GM12878 (cell line): ENCODE measurements at regions not wholly inside any gene's neighbourhood (a gene's known extent, or its start where the extent isn't known, plus 50 kb on each side); places are given as distances from the start of the nearest gene placed in this dataset.

Experiments
- ATAC-seq: fragments of 200-7000 bp; cut with Tn5 transposase; 3 replicates; pipeline ENCODE4 v1.9.1; 2020; ENCODE audit warnings: mild to moderate bottlenecking, moderate library complexity
- BruUV-seq: library from RNA; stranded (reverse); fragments of 400-500 nt; replicated peaks from 2 replicates; lab custom pipeline; 2021; lab: Mats Ljungman, UMichigan
- CTCF ChIA-PET: fragments of 300-600 bp; sonication (Branson Sonifier 250); formaldehyde crosslinking; extraction: SDS; loops from one replicate; lab custom pipeline; 2021; ENCODE audit warnings: inconsistent platforms; lab: Yijun Ruan, JAX
- POLR2A ChIA-PET: fragments of 350-600 bp; formaldehyde crosslinking; extraction: SDS; loops from one replicate; lab custom pipeline; 2021; ENCODE audit warnings: inconsistent platforms; lab: Charles Lee
- RAD21 ChIA-PET: fragments of 300-600 bp; sonication (Branson Sonifier 250); formaldehyde crosslinking; loops from one replicate; lab custom pipeline; 2023; ENCODE audit warnings: antibody characterized with exemption; ENCODE audit not compliant: unreplicated experiment; lab: Charles Lee
- SMC1A ChIA-PET: fragments of 300-600 bp; sonication (Branson Sonifier 250); formaldehyde crosslinking; loops from one replicate; lab custom pipeline; 2023; ENCODE audit not compliant: unreplicated experiment, uncharacterized antibody; lab: Charles Lee
- DNase-seq: peaks from one replicate; pipeline ENCODE4 v3.0.0-alpha.2; 2011; ENCODE audit warnings: low read depth, low spot score
- FAIRE-seq: peaks from 3 replicates; lab custom pipeline; 2011; peaks lifted over from hg19 to GRCh38; lab: Jason Lieb, UNC
- H2AFZ ChIP-seq: 2 replicates; pipeline ENCODE4 v1.6.0; 2011; ENCODE audit warnings: low read depth, low read length, control low read depth; ENCODE audit not compliant: control insufficient read depth
- H3K27ac ChIP-seq: 2 replicates; pipeline ENCODE4 v1.5.1; 2011; ENCODE audit warnings: control low read depth; ENCODE audit not compliant: control insufficient read depth, insufficient read depth
- H3K27me3 ChIP-seq, 2 experiments: replicated peaks in 1 of 2; 2 replicates each; pipeline versions ENCODE4 v1.6.0 to v1.6.1; 2011; ENCODE audit warnings: low read length in 1 of 2; ENCODE audit not compliant: control insufficient read depth in 2 of 2, insufficient read depth in 2 of 2
- H3K36me3 ChIP-seq, 2 experiments: 2 replicates each; pipeline ENCODE4 v1.5.1; 2011; ENCODE audit warnings: low read length in 1 of 2; ENCODE audit not compliant: control insufficient read depth in 2 of 2, insufficient read depth in 2 of 2
- H3K4me1 ChIP-seq: 2 replicates; pipeline ENCODE4 v1.6.1; 2011; ENCODE audit warnings: mild to moderate bottlenecking, low read length, moderate library complexity, mixed read lengths; ENCODE audit not compliant: control insufficient read depth, insufficient read depth
- H3K4me2 ChIP-seq: 2 replicates; pipeline ENCODE4 v1.6.0; 2011; ENCODE audit warnings: control low read depth; ENCODE audit not compliant: control insufficient read depth, insufficient read depth
- H3K4me3 ChIP-seq: fragments of 200-600 bp; sonication (generic); 2 replicates; pipeline ENCODE4 v1.5.1; 2016
- H3K79me2 ChIP-seq: 2 replicates; pipeline ENCODE4 v1.6.0; 2011; ENCODE audit warnings: low read length; ENCODE audit not compliant: control insufficient read depth, insufficient read depth
- H3K9ac ChIP-seq: 2 replicates; pipeline ENCODE4 v1.8.0; 2011; ENCODE audit warnings: low read length, control low read depth, mixed read lengths; ENCODE audit not compliant: control insufficient read depth, insufficient read depth
- H3K9me3 ChIP-seq: replicated peaks from 3 replicates; pipeline ENCODE4 v1.5.1; 2011; ENCODE audit warnings: mild to moderate bottlenecking, low read length; ENCODE audit not compliant: control insufficient read depth, insufficient read depth
- H4K20me1 ChIP-seq: 2 replicates; pipeline ENCODE4 v1.6.0; 2011; ENCODE audit not compliant: control insufficient read depth, insufficient read depth
- FOXM1 ChIP-seq: IDR thresholded peaks from 2 replicates; pipeline ENCODE4 v1.6.1; 2012; ENCODE audit warnings: low read depth, mild to moderate bottlenecking, inconsistent platforms, low read length, moderate library complexity
- NFXL1 ChIP-seq: fragments of 450-650 bp; IDR thresholded peaks from 2 replicates; pipeline ENCODE4 v1.6.1; 2017; ENCODE audit warnings: antibody characterized with exemption, mild to moderate bottlenecking, borderline replicate concordance
- PAX5 ChIP-seq: IDR thresholded peaks from 2 replicates; pipeline ENCODE4 v1.6.1; 2011; ENCODE audit warnings: low read depth, low read length, borderline replicate concordance
- WGBS: methylation state at CpG from one replicate; pipeline ENCODE4 v1.1.6; 2016; ENCODE audit warnings: low lambda C conversion rate; ENCODE audit not compliant: insufficient replicate concordance, insufficient coverage; ENCODE audit errors: missing lambda C conversion rate; 5-methylcytosine and 5-hydroxymethylcytosine counted together
- in situ Hi-C: fragments of 300-500 bp; cut with MboI; formaldehyde crosslinking; loops from 9 replicates; pipeline ENCODE4 v1.14.3; 2018; ENCODE audit warnings: mixed read lengths
- intact Hi-C: fragments of 100-400 bp; cut with micrococcal nuclease; formaldehyde crosslinking; loops from one replicate; pipeline ENCODE4 v1.14.2; 2022; ENCODE audit not compliant: unreplicated experiment

GRCh38 chr13:22693691-22694090 lies 487.1 kb upstream of the SGCG start:
- Histone ChIP-seq H3K79me2 (no peaks in the 10 kb centered on the region), H3K9me3 (no peaks in the 10 kb centered on the region)
- FAIRE-seq = no peak
- SMC1A ChIA-PET = no interaction called here
- intact Hi-C loops = no loop called here
- no TSS peak for BruUV-seq
- in situ Hi-C loops = no loop called here
- POLR2A ChIA-PET = no interaction called here
- TF ChIP-seq PAX5 = no peak
- no peak for TF ChIP-seq NFXL1
- TF ChIP-seq, all 136 proteins: peak for 0
- H3K36me3 ChIP-seq = no peaks in the 10 kb centered on the region
- no peaks in the 10 kb centered on the region for H4K20me1 ChIP-seq
- H3K27ac ChIP-seq = no peak overlapping the region
- H3K4me3 ChIP-seq = no peak overlapping the region
- no peak for DNase-seq
- ATAC-seq = no peak
- no peaks in the 10 kb centered on the region for H3K27me3 ChIP-seq
- no peak overlapping the region for H3K9ac ChIP-seq
- ChIA-PET CTCF (interaction anchor here (0.7 kb wide), 1 partner anchor 408 kb away, joined by 3 read pairs; no protein-coding TSS in a partner anchor), RAD21 (no interaction called here)
- no peak overlapping the region for H3K4me2 ChIP-seq
- H2AFZ ChIP-seq = no peak overlapping the region
- H3K4me1 ChIP-seq = no peaks in the 10 kb centered on the region

GRCh38 chr13:22696433-22696832 lies 484.3 kb upstream of the SGCG start:
- H4K20me1 ChIP-seq = no peaks in the 10 kb centered on the region
- no peak overlapping the region for H3K4me3 ChIP-seq
- ChIA-PET RAD21 (no interaction called here), SMC1A (no interaction called here), POLR2A (no interaction called here), CTCF (no interaction called here)
- FAIRE-seq (no peak), ATAC-seq (no peak), DNase-seq (no peak)
- in situ Hi-C loops (no loop called here), intact Hi-C loops (no loop called here)
- H2AFZ ChIP-seq = no peak overlapping the region
- H3K79me2 ChIP-seq = no peaks in the 10 kb centered on the region
- H3K4me2 ChIP-seq = no peak overlapping the region
- no peaks in the 10 kb centered on the region for H3K27me3 ChIP-seq
- H3K27ac ChIP-seq = no peak overlapping the region
- H3K4me1 ChIP-seq = no peaks in the 10 kb centered on the region
- H3K9ac ChIP-seq = no peak overlapping the region
- no peak for TF ChIP-seq FOXM1
- H3K36me3 ChIP-seq = no peaks in the 10 kb centered on the region
- H3K9me3 ChIP-seq = no peaks in the 10 kb centered on the region; the same call in 2 of the 3 replicates
- no TSS peak for BruUV-seq
- 79% methylated on average over 31 of the region's 41 CpGs for WGBS
